Ishikawa (cell line): ENCODE measurements at regions not wholly inside any gene's neighbourhood (a gene's known extent, or its start where the extent isn't known, plus 50 kb on each side); places are given as distances from the start of the nearest gene placed in this dataset.

Experiments
- CEBPB ChIP-seq: IDR thresholded peaks from 2 replicates; pipeline ENCODE4 v1.6.1; 2012
- CREB1 ChIP-seq: IDR thresholded peaks from 2 replicates; pipeline ENCODE4 v1.6.1; 2012; ENCODE audit warnings: low read depth
- EGR1 ChIP-seq: IDR thresholded peaks from 2 replicates; pipeline ENCODE4 v1.6.1; 2012
- EP300 ChIP-seq: IDR thresholded peaks from 2 replicates; pipeline ENCODE4 v1.6.1; 2012; ENCODE audit warnings: borderline replicate concordance
- FOXM1 ChIP-seq: IDR thresholded peaks from 2 replicates; pipeline ENCODE4 v1.6.1; 2012; ENCODE audit warnings: low read depth, borderline replicate concordance
- MAX ChIP-seq: IDR thresholded peaks from 2 replicates; pipeline ENCODE4 v1.6.1; 2012
- NFIC ChIP-seq: IDR thresholded peaks from 2 replicates; pipeline ENCODE4 v1.6.1; 2012
- RAD21 ChIP-seq: IDR thresholded peaks from 2 replicates; pipeline ENCODE4 v1.6.1; 2012; ENCODE audit warnings: low read depth
- REST ChIP-seq: IDR thresholded peaks from 2 replicates; pipeline ENCODE4 v1.6.1; 2012; ENCODE audit warnings: low read depth, mild to moderate bottlenecking
- TAF1 ChIP-seq: IDR thresholded peaks from 2 replicates; pipeline ENCODE4 v1.6.1; 2012; ENCODE audit warnings: low read depth, mild to moderate bottlenecking
- TCF12 ChIP-seq: IDR thresholded peaks from 2 replicates; pipeline ENCODE4 v1.6.1; 2012; ENCODE audit warnings: low read depth
- TEAD4 ChIP-seq: IDR thresholded peaks from 2 replicates; pipeline ENCODE4 v1.6.1; 2012
- USF1 ChIP-seq: IDR thresholded peaks from 2 replicates; pipeline ENCODE4 v1.6.1; 2012
- YY1 ChIP-seq: IDR thresholded peaks from 2 replicates; pipeline ENCODE4 v1.6.1; 2012; ENCODE audit warnings: low read depth
- ZBTB7A ChIP-seq: IDR thresholded peaks from 2 replicates; pipeline ENCODE4 v1.6.1; 2012; ENCODE audit warnings: low read depth

GRCh38 chr15:31161951-31162350 lies 60.4 kb upstream of the TRPM1 start:
- TF ChIP-seq NFIC (no peak), CEBPB (no peak), USF1 (no peak), TCF12 (no peak), REST (no peak), EP300 (no peak), EGR1 (no peak)

GRCh38 chr15:31162721-31163510 lies 61.4 kb upstream of the TRPM1 start:
- TF ChIP-seq REST (no peak), CREB1 (no peak), MAX (no peak), TAF1 (no peak), EP300 (no peak), RAD21 (no peak), YY1 (no peak), USF1 (no peak), TEAD4 (no peak), ZBTB7A (no peak)

GRCh38 chr15:31163769-31164572 lies 62.4 kb upstream of the TRPM1 start:
- TF ChIP-seq USF1: peak; percentile 54; the same call in 1 of the 2 replicates
- TF ChIP-seq CREB1: no peak
- no peak for TF ChIP-seq TCF12
- TF ChIP-seq MAX: no peak
- TF ChIP-seq TEAD4: peak; percentile 62; the same call in 1 of the 2 replicates
- TF ChIP-seq ZBTB7A: no peak
- no peak for TF ChIP-seq REST

GRCh38 chr15:31164573-31164912 lies 63.0 kb upstream of the TRPM1 start:
- TF ChIP-seq FOXM1 (no peak), YY1 (no peak), EP300 (no peak), USF1 (no peak), ZBTB7A (no peak), EGR1 (no peak)
